Osteoblast (primary cell): ENCODE measurements at regions not wholly inside any gene's neighbourhood (a gene's known extent, or its start where the extent isn't known, plus 50 kb on each side); places are given as distances from the start of the nearest gene placed in this dataset.
A peak's percentile ranks its signal among the peaks of the same experiment; 100 is the strongest.

Experiments used
- DNase-seq: peaks from one replicate; pipeline ENCODE4 v3.0.0; 2011; ENCODE audit warnings: low spot score, mixed read lengths; ENCODE audit not compliant: insufficient read length; ENCODE audit errors: missing footprints
- H2AFZ ChIP-seq: 2 replicates; pipeline ENCODE4 v1.6.0; 2011; ENCODE audit warnings: mild to moderate bottlenecking, low read length
- H3K27ac ChIP-seq: 2 replicates; pipeline ENCODE4 v1.5.1; 2011; ENCODE audit warnings: mild to moderate bottlenecking, low read depth, low read length, moderate library complexity
- H3K27me3 ChIP-seq: 2 replicates; pipeline ENCODE4 v1.6.0; 2012; ENCODE audit warnings: mild to moderate bottlenecking, control low read depth, inconsistent platforms, low read length, moderate library complexity; ENCODE audit not compliant: insufficient read depth
- H3K36me3 ChIP-seq: 2 replicates; pipeline ENCODE4 v1.5.1; 2011; ENCODE audit warnings: mild to moderate bottlenecking, low read length, control low read depth, moderate library complexity; ENCODE audit not compliant: insufficient read depth
- H3K4me1 ChIP-seq: 2 replicates; pipeline ENCODE4 v1.5.1; 2011; ENCODE audit warnings: mild to moderate bottlenecking, low read length, control low read depth, moderate library complexity; ENCODE audit not compliant: insufficient read depth
- H3K4me2 ChIP-seq: 2 replicates; pipeline ENCODE4 v1.6.0; 2011; ENCODE audit warnings: mild to moderate bottlenecking, low read length; ENCODE audit not compliant: insufficient read depth
- H3K4me3 ChIP-seq: fragments of 200-600 bp; sonication (generic); 3 replicates; pipeline ENCODE4 v1.5.1; 2012; ENCODE audit warnings: mild to moderate bottlenecking, low read length, inconsistent platforms; ENCODE audit not compliant: insufficient read depth
- H3K79me2 ChIP-seq: 2 replicates; pipeline ENCODE4 v1.6.0; 2012; ENCODE audit warnings: mild to moderate bottlenecking, low read length, control low read depth, inconsistent platforms; ENCODE audit not compliant: insufficient read depth
- H3K9me3 ChIP-seq: 2 replicates; pipeline ENCODE4 v1.5.1; 2011; ENCODE audit warnings: low read depth, low read length, control low read depth
- H4K20me1 ChIP-seq: 2 replicates; pipeline ENCODE4 v1.6.0; 2012; ENCODE audit warnings: mild to moderate bottlenecking, low read length, control low read depth; ENCODE audit not compliant: insufficient read depth
- CTCF ChIP-seq: IDR thresholded peaks from 2 replicates; pipeline ENCODE4 v1.5.1; 2011; ENCODE audit warnings: mild to moderate bottlenecking, low read depth, low read length, moderate library complexity; ENCODE audit errors: extremely low read depth

- Histone ChIP-seq H2AFZ (peak overlapping the region; percentile 83), H3K79me2 (no peaks in the 10 kb centered on the region), H3K4me1 (peaks cover 28% of the 10 kb centered on the region), H3K36me3 (no peaks in the 10 kb centered on the region), H3K9me3 (no peaks in the 10 kb centered on the region), H3K4me2 (peak overlapping the region; percentile 81), H3K27ac (peak overlapping the region; percentile 19), H4K20me1 (no peaks in the 10 kb centered on the region), H3K27me3 (no peaks in the 10 kb centered on the region), H3K4me3 (peak overlapping the region; percentile 55)
- peak; percentile 73 for DNase-seq
- no peak for TF ChIP-seq CTCF
Observed at GRCh38 chr6:14037402-14038277, 79.9 kb upstream of the CD83 start.

GRCh38 chr6:14038467-14039437 lies 78.8 kb upstream of the CD83 start:
- no peak for DNase-seq
- TF ChIP-seq CTCF: no peak
- Histone ChIP-seq H3K9me3 (no peaks in the 10 kb centered on the region), H3K27ac (no peak overlapping the region), H3K4me3 (no peak overlapping the region), H4K20me1 (no peaks in the 10 kb centered on the region), H3K4me2 (no peak overlapping the region), H3K4me1 (peaks cover 28% of the 10 kb centered on the region), H3K79me2 (no peaks in the 10 kb centered on the region), H3K27me3 (no peaks in the 10 kb centered on the region), H2AFZ (no peak overlapping the region), H3K36me3 (no peaks in the 10 kb centered on the region)

- Histone ChIP-seq H3K27ac (no peak overlapping the region), H3K4me3 (no peak overlapping the region), H3K36me3 (no peaks in the 10 kb centered on the region), H4K20me1 (no peaks in the 10 kb centered on the region), H3K4me2 (no peak overlapping the region), H3K9me3 (no peaks in the 10 kb centered on the region), H2AFZ (no peak overlapping the region), H3K4me1 (peaks cover 26% of the 10 kb centered on the region), H3K79me2 (no peaks in the 10 kb centered on the region), H3K27me3 (no peaks in the 10 kb centered on the region)
- no peak for DNase-seq
- TF ChIP-seq CTCF: no peak
Observed at GRCh38 chr6:14040042-14040441, 77.5 kb upstream of the CD83 start.
